K562 (cell line): ENCODE measurements at regions not wholly inside any gene's neighbourhood (a gene's known extent, or its start where the extent isn't known, plus 50 kb on each side); places are given as distances from the start of the nearest gene placed in this dataset.

Source experiments
- ATAC-seq: fragments of 200-7000 bp; cut with Tn5 transposase; 3 replicates; pipeline ENCODE4 v1.9.1; 2020; ENCODE audit warnings: moderate library complexity
- BruUV-seq: library from RNA; stranded (reverse); fragments of 400-500 nt; replicated peaks from 2 replicates; lab custom pipeline; 2021; lab: Mats Ljungman, UMichigan
- CTCF ChIA-PET: fragments of 300-600 bp; formaldehyde crosslinking; extraction: SDS; loops from one replicate; lab custom pipeline; 2021; ENCODE audit warnings: low intra/inter-chr PET ratio; lab: Yijun Ruan, JAX
- POLR2A ChIA-PET: fragments of 300-600, 350-650 bp; sonication (Branson Sonifier 250); formaldehyde crosslinking; extraction: SDS; loops from one replicate; lab custom pipeline; 2021; ENCODE audit warnings: antibody characterized with exemption, inconsistent platforms; lab: Yijun Ruan, JAX
- DNase-seq, 4 experiments: peaks; one replicate each; pipeline versions ENCODE4 v3.0.0 to v3.0.0-alpha.2; 2011 to 2018; ENCODE audit warnings: low spot score in 3 of 4, mixed read lengths in 3 of 4; ENCODE audit errors: extremely low read depth in 1 of 4
- FAIRE-seq: peaks from 2 replicates; lab custom pipeline; 2011; peaks lifted over from hg19 to GRCh38; lab: Jason Lieb, UNC
- H2AFZ ChIP-seq: 2 replicates; pipeline ENCODE4 v1.6.0; 2011; ENCODE audit warnings: low read depth, low read length, control low read depth, inconsistent platforms
- H3K27ac ChIP-seq: fragments of 200-600 bp; 3 replicates; pipeline ENCODE4 v1.8.0; 2011; ENCODE audit warnings: low read depth, mild to moderate bottlenecking, control low read depth, inconsistent platforms, low read length, moderate library complexity, mixed read lengths; ENCODE audit errors: extremely low read depth
- H3K27me3 ChIP-seq, 2 experiments: fragments of 300-600 bp in 1 of 2; 2 replicates in 1 of 2; 3 replicates in 1 of 2; pipeline versions ENCODE4 v1.6.0 to v1.8.0; 2011; ENCODE audit warnings: inconsistent platforms in 2 of 2, low read length in 2 of 2, mild to moderate bottlenecking in 1 of 2, mixed read lengths in 1 of 2, moderate library complexity in 1 of 2; ENCODE audit not compliant: control insufficient read depth in 2 of 2, insufficient read depth in 2 of 2
- H3K36me3 ChIP-seq: fragments of 300-600 bp; 3 replicates; pipeline ENCODE4 v1.8.0; 2011; ENCODE audit warnings: mild to moderate bottlenecking, low read length, inconsistent platforms; ENCODE audit not compliant: control insufficient read depth, insufficient read depth
- H3K4me1 ChIP-seq, 2 experiments: fragments of 200-600 bp in 1 of 2; replicated peaks in 1 of 2; 2 replicates in 1 of 2; 3 replicates in 1 of 2; pipeline versions ENCODE4 v1.5.1 to v1.8.0; 2011; ENCODE audit warnings: inconsistent platforms in 2 of 2, low read length in 2 of 2, mild to moderate bottlenecking in 1 of 2, mixed read lengths in 1 of 2, moderate library complexity in 1 of 2; ENCODE audit not compliant: control insufficient read depth in 2 of 2, insufficient read depth in 2 of 2
- H3K4me2 ChIP-seq: 2 replicates; pipeline ENCODE4 v1.6.1; 2011; ENCODE audit warnings: low read length, control low read depth, inconsistent platforms, mixed read lengths; ENCODE audit not compliant: insufficient read depth
- H3K4me3 ChIP-seq: fragments of 200-600 bp; sonication (generic), shearing (Covaris generic); 2 replicates; pipeline ENCODE4 v1.5.1; 2016; ENCODE audit warnings: control low read depth, inconsistent platforms
- H3K79me2 ChIP-seq: fragments of 200-600 bp; 3 replicates; pipeline ENCODE4 v1.8.0; 2011; ENCODE audit warnings: low read length, inconsistent platforms; ENCODE audit not compliant: control insufficient read depth, insufficient read depth
- H3K9ac ChIP-seq, 2 experiments: 2 replicates each; pipeline versions ENCODE4 v1.6.0 to v1.6.1; 2011; ENCODE audit warnings: low read depth in 2 of 2, low read length in 2 of 2, control low read depth in 1 of 2, inconsistent platforms in 1 of 2, mild to moderate bottlenecking in 1 of 2, mixed read lengths in 1 of 2; ENCODE audit not compliant: insufficient read depth in 1 of 2
- H3K9me1 ChIP-seq: one replicate; pipeline ENCODE4 v1.6.0; 2011; ENCODE audit warnings: inconsistent platforms, mild to moderate bottlenecking, low read length, moderate library complexity; ENCODE audit not compliant: control insufficient read depth, insufficient read depth
- H3K9me3 ChIP-seq: replicated peaks from 2 replicates; pipeline ENCODE4 v1.5.1; 2011; ENCODE audit warnings: low read depth, low read length, inconsistent platforms; ENCODE audit not compliant: control insufficient read depth, insufficient read depth
- H4K20me1 ChIP-seq: replicated peaks from 2 replicates; pipeline ENCODE4 v1.6.1; 2011; ENCODE audit warnings: low read length, inconsistent platforms, mixed read lengths; ENCODE audit not compliant: control insufficient read depth, insufficient read depth
- CCAR2 ChIP-seq: fragments of 200-400 bp; formaldehyde crosslinking; IDR thresholded peaks from 2 replicates; pipeline ENCODE4 v1.6.1; 2017; ENCODE audit warnings: mild to moderate bottlenecking, low read depth, low read length
- CREBBP ChIP-seq: IDR thresholded peaks from one replicate; pipeline ENCODE4 v1.6.1; 2012; ENCODE audit warnings: low read depth, mild to moderate bottlenecking, control low read depth, inconsistent platforms, low read length
- CXXC5 ChIP-seq: fragments of 250-450 bp; sonication (Bioruptor Pico); IDR thresholded peaks from 2 replicates; pipeline ENCODE4 v1.8.0; 2022; ENCODE audit warnings: inconsistent platforms, mild to moderate bottlenecking, moderate library complexity
- HDAC8 ChIP-seq: fragments of 450-650 bp; IDR thresholded peaks from 2 replicates; pipeline ENCODE4 v1.6.1; 2016; ENCODE audit warnings: mild to moderate bottlenecking, missing genetic modification characterization, moderate library complexity, missing compliant biosample characterization
- IFI16 ChIP-seq: fragments of 250-450 bp; sonication (Bioruptor Pico); IDR thresholded peaks from 2 replicates; pipeline ENCODE4 v2.1.2; 2022; ENCODE audit warnings: mild to moderate bottlenecking, inconsistent platforms
- KAT7 ChIP-seq: sonication (generic); formaldehyde crosslinking; IDR thresholded peaks from 2 replicates; pipeline ENCODE4 v1.8.0; 2022; ENCODE audit warnings: missing genetic modification reagents, mild to moderate bottlenecking, borderline replicate concordance
- KHSRP ChIP-seq: fragments of 450-650 bp; IDR thresholded peaks from 2 replicates; pipeline ENCODE4 v1.6.1; 2017
- MTA1 ChIP-seq: fragments of 450-650 bp; IDR thresholded peaks from 2 replicates; pipeline ENCODE4 v1.6.1; 2017; ENCODE audit warnings: borderline replicate concordance
- MXI1 ChIP-seq: IDR thresholded peaks from 2 replicates; pipeline ENCODE4 v1.6.1; 2011; ENCODE audit warnings: low read depth, mild to moderate bottlenecking, improper control_type of control experiment, low read length
- NUFIP1 ChIP-seq: fragments of 450-650 bp; IDR thresholded peaks from 2 replicates; pipeline ENCODE4 v1.6.1; 2018; ENCODE audit not compliant: partially characterized antibody
- PHTF2 ChIP-seq: fragments of 250-450 bp; sonication (Bioruptor Pico); IDR thresholded peaks from 2 replicates; pipeline ENCODE4 v1.5.0; 2021; ENCODE audit warnings: mild to moderate bottlenecking
- RAD21 ChIP-seq, 2 experiments: fragments of 250-450 bp in 1 of 2; fragments of 450-650 bp in 1 of 2; sonication (Bioruptor Pico) in 1 of 2; formaldehyde crosslinking in 1 of 2; IDR thresholded peaks in 1 of 2; conservative IDR thresholded peaks in 1 of 2; 2 replicates each; pipeline versions ENCODE4 v1.4.0 to v1.8.0; 2020 to 2022; ENCODE audit warnings: mild to moderate bottlenecking in 2 of 2, moderate library complexity in 1 of 2
- SRSF1 ChIP-seq: fragments of 200-400 bp; formaldehyde crosslinking; IDR thresholded peaks from 2 replicates; pipeline ENCODE4 v1.6.1; 2017; ENCODE audit warnings: mild to moderate bottlenecking, low read depth, low read length, moderate library complexity
- ZNF24 ChIP-seq: fragments of 450-650 bp; IDR thresholded peaks from 2 replicates; pipeline ENCODE4 v1.6.1; 2016
- WGBS: fragments of 100-300 bp; shearing (Covaris generic); methylation state at CpG from one replicate; pipeline ENCODE4 v1.1.6; 2016; ENCODE audit warnings: low coverage, mixed read lengths; ENCODE audit not compliant: insufficient coverage; ENCODE audit errors: missing lambda C conversion rate; 5-methylcytosine and 5-hydroxymethylcytosine counted together
- in situ Hi-C: fragments of 300-500 bp; cut with MboI; formaldehyde crosslinking; loops from 4 replicates; pipeline ENCODE4 v1.15.0; 2018; ENCODE audit warnings: inconsistent platforms, mixed read lengths
- intact Hi-C: fragments of 100-400 bp; cut with micrococcal nuclease; formaldehyde crosslinking; loops from 2 replicates; pipeline ENCODE4 v1.14.2; 2022
- TF ChIP-seq, protein P1 (sequence below): fragments of 450-650 bp; conservative IDR thresholded peaks from 2 replicates; pipeline ENCODE4 v1.6.1; 2016; ENCODE audit warnings: missing genetic modification characterization, low read depth, mild to moderate bottlenecking, missing compliant biosample characterization, moderate library complexity
- TF ChIP-seq, protein P2 (sequence below): sonication (generic); formaldehyde crosslinking; IDR thresholded peaks from 2 replicates; pipeline ENCODE4 v1.8.1; 2023; ENCODE audit warnings: mild to moderate bottlenecking, missing genetic modification reagents

DNA sequence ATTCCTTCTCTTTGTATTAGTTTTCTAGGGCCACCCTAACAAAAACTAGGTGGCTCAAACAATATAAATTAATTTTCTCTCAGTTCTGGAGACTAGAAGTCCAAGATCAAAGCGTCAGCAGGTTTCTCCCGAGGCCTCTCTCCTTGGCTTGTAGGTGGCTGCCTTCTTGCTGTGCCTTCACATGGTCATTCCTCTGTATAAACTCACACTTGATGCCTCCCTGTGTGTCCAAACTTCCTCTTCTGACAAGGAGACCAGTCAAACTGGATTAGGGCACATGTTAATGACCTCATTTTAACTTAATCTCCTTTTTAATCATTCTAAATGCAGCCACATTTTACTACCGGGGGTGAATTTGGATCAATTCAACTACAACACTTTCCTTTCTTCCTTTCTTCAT, 691.1 kb downstream of the DIPK2A start:
- BruUV-seq = no TSS peak
- in situ Hi-C loops = no loop called here

More for the DNA sequence above, 691.1 kb downstream of the DIPK2A start:
- CTCF ChIA-PET = no interaction called here
- TF ChIP-seq MXI1 (no peak), MTA1 (no peak), SRSF1 (no peak), CREBBP (no peak), NUFIP1 (no peak), KAT7 (CRISPR knock-in tag) (no peak), HDAC8 (tag) (no peak), ZNF24 (no peak), CXXC5 (CRISPR knock-in tag) (no peak), IFI16 (CRISPR knock-in tag) (no peak), CCAR2 (no peak), RAD21 (CRISPR knock-in tag; conservative IDR thresholded peaks at IDR 0.05 in 1 of 2, IDR thresholded peaks at IDR 0.05 in 1 of 2) (no peak), KHSRP (no peak), PHTF2 (CRISPR knock-in tag) (no peak)
- TF ChIP-seq, protein P1, sequence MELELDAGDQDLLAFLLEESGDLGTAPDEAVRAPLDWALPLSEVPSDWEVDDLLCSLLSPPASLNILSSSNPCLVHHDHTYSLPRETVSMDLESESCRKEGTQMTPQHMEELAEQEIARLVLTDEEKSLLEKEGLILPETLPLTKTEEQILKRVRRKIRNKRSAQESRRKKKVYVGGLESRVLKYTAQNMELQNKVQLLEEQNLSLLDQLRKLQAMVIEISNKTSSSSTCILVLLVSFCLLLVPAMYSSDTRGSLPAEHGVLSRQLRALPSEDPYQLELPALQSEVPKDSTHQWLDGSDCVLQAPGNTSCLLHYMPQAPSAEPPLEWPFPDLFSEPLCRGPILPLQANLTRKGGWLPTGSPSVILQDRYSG = no peak
- TF ChIP-seq, protein P2, sequence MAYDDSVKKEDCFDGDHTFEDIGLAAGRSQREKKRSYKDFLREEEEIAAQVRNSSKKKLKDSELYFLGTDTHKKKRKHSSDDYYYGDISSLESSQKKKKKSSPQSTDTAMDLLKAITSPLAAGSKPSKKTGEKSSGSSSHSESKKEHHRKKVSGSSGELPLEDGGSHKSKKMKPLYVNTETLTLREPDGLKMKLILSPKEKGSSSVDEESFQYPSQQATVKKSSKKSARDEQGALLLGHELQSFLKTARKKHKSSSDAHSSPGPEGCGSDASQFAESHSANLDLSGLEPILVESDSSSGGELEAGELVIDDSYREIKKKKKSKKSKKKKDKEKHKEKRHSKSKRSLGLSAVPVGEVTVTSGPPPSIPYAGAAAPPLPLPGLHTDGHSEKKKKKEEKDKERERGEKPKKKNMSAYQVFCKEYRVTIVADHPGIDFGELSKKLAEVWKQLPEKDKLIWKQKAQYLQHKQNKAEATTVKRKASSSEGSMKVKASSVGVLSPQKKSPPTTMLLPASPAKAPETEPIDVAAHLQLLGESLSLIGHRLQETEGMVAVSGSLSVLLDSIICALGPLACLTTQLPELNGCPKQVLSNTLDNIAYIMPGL = no peak
- TF ChIP-seq, all 486 proteins: peak for 0
- DNase-seq (no peak), FAIRE-seq (no peak), ATAC-seq (no peak)
- H4K20me1 ChIP-seq = no peaks in the 10 kb centered on the region
- H3K4me3 ChIP-seq = no peak overlapping the region
- no peak overlapping the region for H3K27ac ChIP-seq
- 2% methylated on average over 3 of the region's 3 CpGs for WGBS
- H3K9me3 ChIP-seq = no peaks in the 10 kb centered on the region; the same call in 1 of the 2 replicates
- H3K79me2 ChIP-seq = no peaks in the 10 kb centered on the region
- POLR2A ChIA-PET = no interaction called here
- no peaks in the 10 kb centered on the region for H3K36me3 ChIP-seq
- H3K9me1 ChIP-seq = no peaks in the 10 kb centered on the region
- no peaks in the 10 kb centered on the region for H3K27me3 ChIP-seq
- intact Hi-C loops = no loop called here
- H3K4me1 ChIP-seq = no peaks in the 10 kb centered on the region
- H3K9ac ChIP-seq = no peak overlapping the region
- no peak overlapping the region for H3K4me2 ChIP-seq
- no peak overlapping the region for H2AFZ ChIP-seq
